DOHH2 (cell line): ENCODE measurements at regions not wholly inside any gene's neighbourhood (a gene's known extent, or its start where the extent isn't known, plus 50 kb on each side); places are given as distances from the start of the nearest gene placed in this dataset.

ENCODE experiments used
- H3F3A ChIP-seq: fragments of 200-600 bp; sonication (generic), shearing (Covaris generic); 2 replicates; pipeline ENCODE4 v1.6.0; 2016; ENCODE audit warnings: antibody characterized with exemption, mild to moderate bottlenecking; ENCODE audit not compliant: control insufficient read depth, insufficient read depth
- H3K27ac ChIP-seq: fragments of 200-600 bp; sonication (generic); 2 replicates; pipeline ENCODE4 v1.5.1; 2014; ENCODE audit warnings: low read depth, mild to moderate bottlenecking, low read length, moderate library complexity
- H3K27me3 ChIP-seq: fragments of 200-600 bp; sonication (generic); 2 replicates; pipeline ENCODE4 v1.6.1; 2014; ENCODE audit warnings: mild to moderate bottlenecking, low read length, mixed read lengths; ENCODE audit not compliant: control insufficient read depth
- H3K36me3 ChIP-seq: fragments of 200-600 bp; sonication (generic); 2 replicates; pipeline ENCODE4 v1.6.1; 2014; ENCODE audit warnings: mild to moderate bottlenecking, low read length, moderate library complexity, mixed read lengths; ENCODE audit not compliant: control insufficient read depth
- H3K4me1 ChIP-seq: fragments of 200-600 bp; sonication (generic); 2 replicates; pipeline ENCODE4 v1.6.1; 2014; ENCODE audit warnings: mild to moderate bottlenecking, low read length, mixed read lengths; ENCODE audit not compliant: control insufficient read depth
- H3K4me2 ChIP-seq: fragments of 200-600 bp; sonication (generic); 2 replicates; pipeline ENCODE4 v1.6.0; 2014; ENCODE audit warnings: mild to moderate bottlenecking, low read length, moderate library complexity
- H3K4me3 ChIP-seq: fragments of 200-600 bp; sonication (generic); 2 replicates; pipeline ENCODE4 v1.5.1; 2014; ENCODE audit warnings: mild to moderate bottlenecking, low read length, mixed read lengths
- H3K79me2 ChIP-seq: fragments of 200-600 bp; sonication (generic); 2 replicates; pipeline ENCODE4 v1.6.1; 2014; ENCODE audit warnings: mild to moderate bottlenecking, low read length, mixed read lengths; ENCODE audit not compliant: control insufficient read depth
- H3K9me2 ChIP-seq: fragments of 200-600 bp; sonication (generic); replicated peaks from 2 replicates; pipeline ENCODE4 v1.6.1; 2014; ENCODE audit warnings: mild to moderate bottlenecking, low read length, mixed read lengths; ENCODE audit not compliant: control insufficient read depth
- H3K9me3 ChIP-seq: fragments of 200-600 bp; sonication (generic); 2 replicates; pipeline ENCODE4 v1.6.1; 2014; ENCODE audit warnings: antibody characterized with exemption, low read length, mixed read lengths; ENCODE audit not compliant: control insufficient read depth, insufficient read depth
- H4K20me1 ChIP-seq: fragments of 200-600 bp; sonication (generic); 2 replicates; pipeline ENCODE4 v1.6.0; 2014; ENCODE audit warnings: low read depth, mild to moderate bottlenecking, antibody characterized with exemption, low read length, moderate library complexity; ENCODE audit not compliant: control insufficient read depth, insufficient read depth
- EZH2phosphoT487 ChIP-seq: fragments of 200-600 bp; sonication (generic); IDR thresholded peaks from 2 replicates; pipeline ENCODE4 v1.6.1; 2017; ENCODE audit warnings: borderline replicate concordance, mild to moderate bottlenecking, antibody characterized with exemption, low read length, moderate library complexity, mixed read lengths
- TF ChIP-seq, protein P1 (sequence below): fragments of 200-600 bp; sonication (generic); IDR thresholded peaks from one replicate; pipeline ENCODE4 v1.5.1; 2014; ENCODE audit warnings: antibody characterized with exemption, mild to moderate bottlenecking, low read depth, low read length; ENCODE audit not compliant: poor library complexity, severe bottlenecking

DNA sequence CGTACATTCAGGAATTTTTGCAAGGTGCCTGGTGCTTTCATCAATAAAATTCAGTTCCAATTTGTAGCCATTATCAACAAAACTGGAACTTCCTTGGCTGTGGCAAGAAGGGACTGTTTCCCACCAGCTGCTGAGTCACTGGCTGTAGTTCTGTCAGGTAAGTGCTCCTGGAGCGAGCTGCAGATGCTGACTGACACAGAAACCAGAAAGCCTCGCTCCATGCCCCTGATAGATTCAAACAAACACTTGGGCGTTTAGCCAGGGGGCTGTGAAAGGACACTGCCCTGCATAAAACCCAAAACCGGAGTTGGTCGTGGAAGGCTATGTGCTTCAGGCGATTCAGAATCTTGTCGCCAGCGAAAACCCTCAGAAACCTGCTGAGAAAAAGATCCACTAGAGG, 188.4 kb upstream of the FAM9B start:
- H3K4me2 ChIP-seq, result no peak overlapping the region

DNA sequence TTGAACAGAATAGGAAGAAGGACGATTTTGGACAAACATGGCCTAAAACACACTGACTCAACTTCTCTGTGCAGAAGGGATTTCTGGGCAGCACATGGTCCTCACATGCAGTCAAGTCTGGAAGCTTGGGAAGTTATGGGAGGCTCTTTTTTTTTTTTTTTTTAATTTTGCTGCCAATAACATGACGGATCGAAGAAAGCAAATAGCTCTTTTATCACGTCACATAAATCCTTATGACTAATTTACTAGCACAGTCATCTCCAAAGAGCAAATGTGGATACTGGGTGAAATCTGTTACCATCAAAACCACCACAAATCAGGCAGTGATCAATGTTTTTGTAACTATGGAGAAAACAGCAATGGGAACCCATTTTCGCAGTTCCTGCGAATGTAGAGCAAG, 193.3 kb upstream of the FAM9B start:
- H3K9me2 ChIP-seq, result no peaks in the 10 kb centered on the region
- no peaks in the 10 kb centered on the region for H3K79me2 ChIP-seq
- H3K9me3 ChIP-seq, result no peaks in the 10 kb centered on the region
- no peaks in the 10 kb centered on the region for H3K36me3 ChIP-seq
- no peak overlapping the region for H3K4me2 ChIP-seq
- TF ChIP-seq, protein P1, sequence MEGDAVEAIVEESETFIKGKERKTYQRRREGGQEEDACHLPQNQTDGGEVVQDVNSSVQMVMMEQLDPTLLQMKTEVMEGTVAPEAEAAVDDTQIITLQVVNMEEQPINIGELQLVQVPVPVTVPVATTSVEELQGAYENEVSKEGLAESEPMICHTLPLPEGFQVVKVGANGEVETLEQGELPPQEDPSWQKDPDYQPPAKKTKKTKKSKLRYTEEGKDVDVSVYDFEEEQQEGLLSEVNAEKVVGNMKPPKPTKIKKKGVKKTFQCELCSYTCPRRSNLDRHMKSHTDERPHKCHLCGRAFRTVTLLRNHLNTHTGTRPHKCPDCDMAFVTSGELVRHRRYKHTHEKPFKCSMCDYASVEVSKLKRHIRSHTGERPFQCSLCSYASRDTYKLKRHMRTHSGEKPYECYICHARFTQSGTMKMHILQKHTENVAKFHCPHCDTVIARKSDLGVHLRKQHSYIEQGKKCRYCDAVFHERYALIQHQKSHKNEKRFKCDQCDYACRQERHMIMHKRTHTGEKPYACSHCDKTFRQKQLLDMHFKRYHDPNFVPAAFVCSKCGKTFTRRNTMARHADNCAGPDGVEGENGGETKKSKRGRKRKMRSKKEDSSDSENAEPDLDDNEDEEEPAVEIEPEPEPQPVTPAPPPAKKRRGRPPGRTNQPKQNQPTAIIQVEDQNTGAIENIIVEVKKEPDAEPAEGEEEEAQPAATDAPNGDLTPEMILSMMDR, result no peak
- no peak for TF ChIP-seq EZH2phosphoT487
- H3K4me1 ChIP-seq, result no peaks in the 10 kb centered on the region
- H3F3A ChIP-seq, result no peaks in the 10 kb centered on the region
- no peak overlapping the region for H3K27ac ChIP-seq
- H3K4me3 ChIP-seq, result no peak overlapping the region
- H3K27me3 ChIP-seq, result no peaks in the 10 kb centered on the region
- H4K20me1 ChIP-seq, result no peaks in the 10 kb centered on the region

More for the DNA sequence above, 188.4 kb upstream of the FAM9B start:
- Histone ChIP-seq H4K20me1 (no peaks in the 10 kb centered on the region), H3K9me3 (no peaks in the 10 kb centered on the region), H3K27me3 (no peaks in the 10 kb centered on the region), H3K36me3 (no peaks in the 10 kb centered on the region), H3K79me2 (no peaks in the 10 kb centered on the region), H3K27ac (no peak overlapping the region), H3K4me1 (no peaks in the 10 kb centered on the region), H3K9me2 (no peaks in the 10 kb centered on the region), H3F3A (no peaks in the 10 kb centered on the region), H3K4me3 (no peak overlapping the region)
- TF ChIP-seq, protein P1, result no peak
- TF ChIP-seq EZH2phosphoT487, result no peak

DNA sequence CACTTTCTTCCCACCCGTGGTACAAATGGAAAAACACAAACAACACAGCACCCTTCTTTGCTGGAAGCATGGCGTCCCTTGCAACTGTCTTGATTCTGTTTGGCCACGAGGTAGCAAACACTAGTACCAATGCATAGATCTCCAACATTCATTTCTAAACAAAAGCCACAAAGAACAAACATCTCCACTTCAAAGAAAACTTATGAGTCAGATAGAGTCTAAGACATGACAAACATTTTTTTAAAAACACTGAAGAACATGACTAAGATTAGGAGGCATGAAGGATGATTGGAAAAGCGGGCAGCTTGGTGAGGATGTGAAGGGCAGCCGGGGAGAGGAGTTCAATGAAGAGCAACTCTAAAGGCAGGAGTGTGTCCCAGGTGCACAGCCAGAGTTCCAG, 197.6 kb upstream of the FAM9B start:
- Histone ChIP-seq H3K4me1 (no peaks in the 10 kb centered on the region), H3K9me3 (no peaks in the 10 kb centered on the region), H3K9me2 (no peaks in the 10 kb centered on the region), H3K4me2 (no peak overlapping the region), H3K36me3 (no peaks in the 10 kb centered on the region), H3K4me3 (no peak overlapping the region), H3F3A (no peaks in the 10 kb centered on the region), H3K79me2 (no peaks in the 10 kb centered on the region), H4K20me1 (no peaks in the 10 kb centered on the region), H3K27me3 (no peaks in the 10 kb centered on the region), H3K27ac (no peak overlapping the region)
- TF ChIP-seq EZH2phosphoT487, result no peak
- TF ChIP-seq, protein P1, result no peak

DNA sequence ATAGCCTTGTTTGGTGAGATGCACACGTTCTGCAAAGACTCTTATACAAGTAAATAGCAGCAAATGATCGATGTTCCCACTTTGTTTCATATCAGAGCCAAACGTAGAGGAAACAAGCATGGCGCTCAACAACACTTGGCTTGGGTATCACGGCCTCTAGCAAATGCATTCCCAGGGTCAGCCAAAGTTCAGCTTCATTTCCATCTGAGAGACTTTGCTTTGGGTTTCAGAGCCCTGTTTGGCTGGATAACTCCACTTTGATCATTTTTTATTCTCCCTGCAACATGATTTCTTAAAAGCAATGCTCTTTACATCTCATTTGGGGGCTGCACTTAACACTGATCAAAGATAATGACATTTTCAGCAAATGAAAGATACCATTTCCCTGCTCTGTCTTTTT, 199.2 kb upstream of the FAM9B start:
- no peaks in the 10 kb centered on the region for H3K9me3 ChIP-seq
- no peak overlapping the region for H3K4me2 ChIP-seq
- H3K27me3 ChIP-seq, result no peaks in the 10 kb centered on the region
- H4K20me1 ChIP-seq, result no peaks in the 10 kb centered on the region
- no peaks in the 10 kb centered on the region for H3K4me1 ChIP-seq
- H3K4me3 ChIP-seq, result no peak overlapping the region
- no peak overlapping the region for H3K27ac ChIP-seq
- no peaks in the 10 kb centered on the region for H3K36me3 ChIP-seq
- no peaks in the 10 kb centered on the region for H3K79me2 ChIP-seq
- no peaks in the 10 kb centered on the region for H3K9me2 ChIP-seq
- no peaks in the 10 kb centered on the region for H3F3A ChIP-seq
- TF ChIP-seq, protein P1, result no peak
- TF ChIP-seq EZH2phosphoT487, result no peak
